ENCODE measurements at regions not wholly inside any gene's neighbourhood (a gene's known extent, or its start where the extent isn't known, plus 50 kb on each side); places are given as distances from the start of the nearest gene placed in this dataset.

GRCh38 chr6:138550346-138550767, 51.1 kb upstream of the NHSL1 start:
- DNase-seq, result no peak

- DNase-seq, result no peak
Observed at GRCh38 chr6:138554146-138554545, 54.9 kb upstream of the NHSL1 start.

- DNase-seq, result no peak
Observed at GRCh38 chr6:138555421-138555988, 56.2 kb upstream of the NHSL1 start.

GRCh38 chr6:138557147-138557546, 57.9 kb upstream of the NHSL1 start:
- DNase-seq, result no peak

GRCh38 chr6:138559143-138559542, 59.8 kb upstream of the NHSL1 start:
- no peak for DNase-seq

- DNase-seq, result no peak
Observed at GRCh38 chr6:138560130-138560860, 61.0 kb upstream of the NHSL1 start.

- no peak for DNase-seq
Observed at GRCh38 chr6:138562691-138563090, 63.4 kb upstream of the NHSL1 start.

GRCh38 chr6:138563231-138563630, 63.9 kb upstream of the NHSL1 start:
- DNase-seq, result no peak

GRCh38 chr6:138563650-138564049, 64.4 kb upstream of the NHSL1 start:
- no peak for DNase-seq

GRCh38 chr6:138564170-138564721, 65.0 kb upstream of the NHSL1 start:
- DNase-seq, result no peak

GRCh38 chr6:138567052-138567451, 67.8 kb upstream of the NHSL1 start:
- no peak for DNase-seq

- DNase-seq, result no peak
Observed at GRCh38 chr6:138568997-138569396, 69.7 kb upstream of the NHSL1 start.

- DNase-seq, result no peak
Observed at GRCh38 chr6:138569554-138569953, 70.3 kb upstream of the NHSL1 start.

- no peak for DNase-seq
Observed at GRCh38 chr6:138569970-138570724, 70.9 kb upstream of the NHSL1 start.

- no peak for DNase-seq
Observed at GRCh38 chr6:138570725-138571029, 71.4 kb upstream of the NHSL1 start.

GRCh38 chr6:138571181-138571580, 71.9 kb upstream of the NHSL1 start:
- DNase-seq, result no peak

GRCh38 chr6:138571585-138572166, 72.4 kb upstream of the NHSL1 start:
- DNase-seq, result no peak

GRCh38 chr6:138572167-138572875, 73.0 kb upstream of the NHSL1 start:
- DNase-seq, result peak; percentile 81 to 86

GRCh38 chr6:138572885-138573284, 73.6 kb upstream of the NHSL1 start:
- DNase-seq, result no peak

- DNase-seq, result no peak
Observed at GRCh38 chr6:138575257-138575656, 76.0 kb upstream of the NHSL1 start.

GRCh38 chr6:138576313-138576712, 77.0 kb upstream of the NHSL1 start:
- DNase-seq, result no peak

Measured in right lung (tissue), 2 donors.